GM12878 (cell line): ENCODE measurements at regions not wholly inside any gene's neighbourhood (a gene's known extent, or its start where the extent isn't known, plus 50 kb on each side); places are given as distances from the start of the nearest gene placed in this dataset.

Source experiments
- ATF7 ChIP-seq: fragments of 450-650 bp; IDR thresholded peaks from 2 replicates; pipeline ENCODE4 v1.6.1; 2016; ENCODE audit warnings: low read depth, mild to moderate bottlenecking
- CUX1 ChIP-seq: IDR thresholded peaks from 2 replicates; pipeline ENCODE4 v1.6.1; 2012; ENCODE audit warnings: improper control_type of control experiment, low read depth, low read length; ENCODE audit not compliant: insufficient replicate concordance
- EP300 ChIP-seq, 2 experiments: fragments of 150-350 bp in 1 of 2; IDR thresholded peaks; 2 replicates each; pipeline ENCODE4 v1.6.1; 2011 to 2012; ENCODE audit warnings: low read depth in 2 of 2, low read length in 2 of 2, borderline replicate concordance in 1 of 2, improper control_type of control experiment in 1 of 2, inconsistent platforms in 1 of 2; ENCODE audit not compliant: control insufficient read depth in 1 of 2
- IKZF1 ChIP-seq: fragments of 450-650 bp; conservative IDR thresholded peaks from 2 replicates; pipeline ENCODE4 v1.6.1; 2017; ENCODE audit warnings: antibody characterized with exemption, mild to moderate bottlenecking
- MTA2 ChIP-seq: fragments of 450-650 bp; IDR thresholded peaks from 2 replicates; pipeline ENCODE4 v1.6.1; 2016; ENCODE audit warnings: low read depth, mild to moderate bottlenecking, moderate library complexity
- NR2F1 ChIP-seq: fragments of 450-650 bp; conservative IDR thresholded peaks from 2 replicates; pipeline ENCODE4 v1.6.1; 2017; ENCODE audit warnings: mild to moderate bottlenecking
- PKNOX1 ChIP-seq: fragments of 450-650 bp; IDR thresholded peaks from 2 replicates; pipeline ENCODE4 v1.6.1; 2016; ENCODE audit warnings: mild to moderate bottlenecking
- RAD51 ChIP-seq: fragments of 450-650 bp; IDR thresholded peaks from 2 replicates; pipeline ENCODE4 v1.6.1; 2016; ENCODE audit warnings: moderate library complexity, mild to moderate bottlenecking, inconsistent platforms
- ZBTB4 ChIP-seq: fragments of 450-650 bp; formaldehyde crosslinking; IDR thresholded peaks from 2 replicates; pipeline ENCODE4 v1.4.0; 2022; ENCODE audit warnings: mild to moderate bottlenecking, moderate library complexity
- TF ChIP-seq, protein P1 (sequence below): fragments of 450-650 bp; formaldehyde crosslinking; IDR thresholded peaks from 2 replicates; pipeline ENCODE4 v1.4.0; 2020; ENCODE audit warnings: mild to moderate bottlenecking, moderate library complexity
- TF ChIP-seq, protein P2 (sequence below): fragments of 450-650 bp; IDR thresholded peaks from 2 replicates; pipeline ENCODE4 v1.6.1; 2017; ENCODE audit warnings: mild to moderate bottlenecking, low read depth, inconsistent platforms; ENCODE audit not compliant: poor library complexity, severe bottlenecking

- no peak for TF ChIP-seq CUX1
- TF ChIP-seq ZBTB4 (CRISPR knock-in tag) = no peak
- TF ChIP-seq, protein P1, sequence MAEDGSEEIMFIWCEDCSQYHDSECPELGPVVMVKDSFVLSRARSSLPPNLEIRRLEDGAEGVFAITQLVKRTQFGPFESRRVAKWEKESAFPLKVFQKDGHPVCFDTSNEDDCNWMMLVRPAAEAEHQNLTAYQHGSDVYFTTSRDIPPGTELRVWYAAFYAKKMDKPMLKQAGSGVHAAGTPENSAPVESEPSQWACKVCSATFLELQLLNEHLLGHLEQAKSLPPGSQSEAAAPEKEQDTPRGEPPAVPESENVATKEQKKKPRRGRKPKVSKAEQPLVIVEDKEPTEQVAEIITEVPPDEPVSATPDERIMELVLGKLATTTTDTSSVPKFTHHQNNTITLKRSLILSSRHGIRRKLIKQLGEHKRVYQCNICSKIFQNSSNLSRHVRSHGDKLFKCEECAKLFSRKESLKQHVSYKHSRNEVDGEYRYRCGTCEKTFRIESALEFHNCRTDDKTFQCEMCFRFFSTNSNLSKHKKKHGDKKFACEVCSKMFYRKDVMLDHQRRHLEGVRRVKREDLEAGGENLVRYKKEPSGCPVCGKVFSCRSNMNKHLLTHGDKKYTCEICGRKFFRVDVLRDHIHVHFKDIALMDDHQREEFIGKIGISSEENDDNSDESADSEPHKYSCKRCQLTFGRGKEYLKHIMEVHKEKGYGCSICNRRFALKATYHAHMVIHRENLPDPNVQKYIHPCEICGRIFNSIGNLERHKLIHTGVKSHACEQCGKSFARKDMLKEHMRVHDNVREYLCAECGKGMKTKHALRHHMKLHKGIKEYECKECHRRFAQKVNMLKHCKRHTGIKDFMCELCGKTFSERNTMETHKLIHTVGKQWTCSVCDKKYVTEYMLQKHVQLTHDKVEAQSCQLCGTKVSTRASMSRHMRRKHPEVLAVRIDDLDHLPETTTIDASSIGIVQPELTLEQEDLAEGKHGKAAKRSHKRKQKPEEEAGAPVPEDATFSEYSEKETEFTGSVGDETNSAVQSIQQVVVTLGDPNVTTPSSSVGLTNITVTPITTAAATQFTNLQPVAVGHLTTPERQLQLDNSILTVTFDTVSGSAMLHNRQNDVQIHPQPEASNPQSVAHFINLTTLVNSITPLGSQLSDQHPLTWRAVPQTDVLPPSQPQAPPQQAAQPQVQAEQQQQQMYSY (CRISPR knock-in tag) = no peak
- no peak for TF ChIP-seq NR2F1
- TF ChIP-seq PKNOX1 = no peak
- no peak for TF ChIP-seq ATF7
- no peak for TF ChIP-seq EP300 (IDR thresholded peaks at IDR 0.05; ENCODE audit: borderline replicate concordance in 1 of 2, control insufficient read depth in 1 of 2, low read depth in 2 of 2, low read length in 2 of 2)
- no peak for TF ChIP-seq RAD51
- TF ChIP-seq MTA2 = no peak
- TF ChIP-seq, protein P2, sequence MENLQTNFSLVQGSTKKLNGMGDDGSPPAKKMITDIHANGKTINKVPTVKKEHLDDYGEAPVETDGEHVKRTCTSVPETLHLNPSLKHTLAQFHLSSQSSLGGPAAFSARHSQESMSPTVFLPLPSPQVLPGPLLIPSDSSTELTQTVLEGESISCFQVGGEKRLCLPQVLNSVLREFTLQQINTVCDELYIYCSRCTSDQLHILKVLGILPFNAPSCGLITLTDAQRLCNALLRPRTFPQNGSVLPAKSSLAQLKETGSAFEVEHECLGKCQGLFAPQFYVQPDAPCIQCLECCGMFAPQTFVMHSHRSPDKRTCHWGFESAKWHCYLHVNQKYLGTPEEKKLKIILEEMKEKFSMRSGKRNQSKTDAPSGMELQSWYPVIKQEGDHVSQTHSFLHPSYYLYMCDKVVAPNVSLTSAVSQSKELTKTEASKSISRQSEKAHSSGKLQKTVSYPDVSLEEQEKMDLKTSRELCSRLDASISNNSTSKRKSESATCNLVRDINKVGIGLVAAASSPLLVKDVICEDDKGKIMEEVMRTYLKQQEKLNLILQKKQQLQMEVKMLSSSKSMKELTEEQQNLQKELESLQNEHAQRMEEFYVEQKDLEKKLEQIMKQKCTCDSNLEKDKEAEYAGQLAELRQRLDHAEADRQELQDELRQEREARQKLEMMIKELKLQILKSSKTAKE = no peak
- TF ChIP-seq IKZF1 = no peak
Observed at GRCh38 chr20:39376788-39377187, 414.6 kb downstream of the DHX35 start (continued).
